ENCODE measurements at regions not wholly inside any gene's neighbourhood (a gene's known extent, or its start where the extent isn't known, plus 50 kb on each side); places are given as distances from the start of the nearest gene placed in this dataset.
"Not testable (repeated sequence)": the region's sequence is repeated elsewhere in the genome, so short reads cannot be mapped to it uniquely, and the experiment has no call there.

DNA sequence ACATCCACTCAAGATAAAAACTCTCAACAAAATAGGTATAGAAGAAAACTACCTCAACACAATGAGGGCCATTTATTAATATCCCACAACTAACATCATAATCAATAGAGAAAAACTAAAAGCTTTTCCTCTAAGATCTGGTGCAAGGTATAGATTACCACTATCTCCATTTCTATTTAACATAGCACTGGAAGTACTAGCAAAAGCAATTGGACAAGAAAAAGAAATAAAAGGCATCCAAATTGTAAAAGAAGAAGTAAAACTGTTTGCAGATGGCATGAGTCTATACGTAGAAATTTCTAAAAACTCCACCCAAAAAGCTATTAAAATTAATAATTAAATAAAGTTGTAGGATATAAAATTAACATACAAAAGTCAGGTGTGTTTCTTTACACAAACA, 230.8 kb upstream of the PRSS16 start:
- Histone ChIP-seq H3K27me3 (ENCODE audit: control insufficient read depth, insufficient read depth, low read length) (no peaks in the 10 kb centered on the region), H3K27ac (ENCODE audit: low read length) (no peak overlapping the region), H3K4me1 (ENCODE audit: control insufficient read depth, insufficient read depth, low read length) (peaks cover 3% of the 10 kb centered on the region; the same call in 1 of the 2 replicates), H3K9me3 (ENCODE audit: control insufficient read depth, insufficient read depth, low read depth, low read length) (peaks cover 20% of the 10 kb centered on the region), H3K4me3 (ENCODE audit: low read depth in 2 of 2, low read length in 2 of 2) (no peak overlapping the region), H3K36me3 (ENCODE audit: control insufficient read depth, insufficient read depth, low read length) (no peaks in the 10 kb centered on the region)
- DNase-seq (ENCODE audit: low read depth, low spot score): no peak
- ChIA-PET POLR2A (no interaction called here), CTCF (no interaction called here)
- intact Hi-C loops (cut with micrococcal nuclease; ENCODE audit: unreplicated experiment): no loop called here
- no peak for ATAC-seq
- BruUV-seq (replicated peaks): no TSS peak
- in situ Hi-C loops (cut with HindIII; ENCODE audit: low pct_unique_long_range_greater_than_20kb, low sequenced_read_pairs): no loop called here
- TF ChIP-seq POLR2AphosphoS5 (IDR thresholded peaks at IDR 0.05; ENCODE audit: low read depth, low read length) (no peak), SIN3A (IDR thresholded peaks at IDR 0.05; ENCODE audit: borderline replicate concordance, insufficient read depth, low read depth, low read length) (no peak), TCF7L2 (IDR thresholded peaks at IDR 0.05; ENCODE audit: low read depth, low read length) (no peak)
- TF ChIP-seq, protein P1, sequence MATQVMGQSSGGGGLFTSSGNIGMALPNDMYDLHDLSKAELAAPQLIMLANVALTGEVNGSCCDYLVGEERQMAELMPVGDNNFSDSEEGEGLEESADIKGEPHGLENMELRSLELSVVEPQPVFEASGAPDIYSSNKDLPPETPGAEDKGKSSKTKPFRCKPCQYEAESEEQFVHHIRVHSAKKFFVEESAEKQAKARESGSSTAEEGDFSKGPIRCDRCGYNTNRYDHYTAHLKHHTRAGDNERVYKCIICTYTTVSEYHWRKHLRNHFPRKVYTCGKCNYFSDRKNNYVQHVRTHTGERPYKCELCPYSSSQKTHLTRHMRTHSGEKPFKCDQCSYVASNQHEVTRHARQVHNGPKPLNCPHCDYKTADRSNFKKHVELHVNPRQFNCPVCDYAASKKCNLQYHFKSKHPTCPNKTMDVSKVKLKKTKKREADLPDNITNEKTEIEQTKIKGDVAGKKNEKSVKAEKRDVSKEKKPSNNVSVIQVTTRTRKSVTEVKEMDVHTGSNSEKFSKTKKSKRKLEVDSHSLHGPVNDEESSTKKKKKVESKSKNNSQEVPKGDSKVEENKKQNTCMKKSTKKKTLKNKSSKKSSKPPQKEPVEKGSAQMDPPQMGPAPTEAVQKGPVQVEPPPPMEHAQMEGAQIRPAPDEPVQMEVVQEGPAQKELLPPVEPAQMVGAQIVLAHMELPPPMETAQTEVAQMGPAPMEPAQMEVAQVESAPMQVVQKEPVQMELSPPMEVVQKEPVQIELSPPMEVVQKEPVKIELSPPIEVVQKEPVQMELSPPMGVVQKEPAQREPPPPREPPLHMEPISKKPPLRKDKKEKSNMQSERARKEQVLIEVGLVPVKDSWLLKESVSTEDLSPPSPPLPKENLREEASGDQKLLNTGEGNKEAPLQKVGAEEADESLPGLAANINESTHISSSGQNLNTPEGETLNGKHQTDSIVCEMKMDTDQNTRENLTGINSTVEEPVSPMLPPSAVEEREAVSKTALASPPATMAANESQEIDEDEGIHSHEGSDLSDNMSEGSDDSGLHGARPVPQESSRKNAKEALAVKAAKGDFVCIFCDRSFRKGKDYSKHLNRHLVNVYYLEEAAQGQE (IDR thresholded peaks at IDR 0.05; ENCODE audit: insufficient read depth in 1 of 2, low read depth in 2 of 2, low read length in 1 of 2): no peak
- TF ChIP-seq, protein P2, sequence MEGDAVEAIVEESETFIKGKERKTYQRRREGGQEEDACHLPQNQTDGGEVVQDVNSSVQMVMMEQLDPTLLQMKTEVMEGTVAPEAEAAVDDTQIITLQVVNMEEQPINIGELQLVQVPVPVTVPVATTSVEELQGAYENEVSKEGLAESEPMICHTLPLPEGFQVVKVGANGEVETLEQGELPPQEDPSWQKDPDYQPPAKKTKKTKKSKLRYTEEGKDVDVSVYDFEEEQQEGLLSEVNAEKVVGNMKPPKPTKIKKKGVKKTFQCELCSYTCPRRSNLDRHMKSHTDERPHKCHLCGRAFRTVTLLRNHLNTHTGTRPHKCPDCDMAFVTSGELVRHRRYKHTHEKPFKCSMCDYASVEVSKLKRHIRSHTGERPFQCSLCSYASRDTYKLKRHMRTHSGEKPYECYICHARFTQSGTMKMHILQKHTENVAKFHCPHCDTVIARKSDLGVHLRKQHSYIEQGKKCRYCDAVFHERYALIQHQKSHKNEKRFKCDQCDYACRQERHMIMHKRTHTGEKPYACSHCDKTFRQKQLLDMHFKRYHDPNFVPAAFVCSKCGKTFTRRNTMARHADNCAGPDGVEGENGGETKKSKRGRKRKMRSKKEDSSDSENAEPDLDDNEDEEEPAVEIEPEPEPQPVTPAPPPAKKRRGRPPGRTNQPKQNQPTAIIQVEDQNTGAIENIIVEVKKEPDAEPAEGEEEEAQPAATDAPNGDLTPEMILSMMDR (IDR thresholded peaks at IDR 0.05): no peak

DNA sequence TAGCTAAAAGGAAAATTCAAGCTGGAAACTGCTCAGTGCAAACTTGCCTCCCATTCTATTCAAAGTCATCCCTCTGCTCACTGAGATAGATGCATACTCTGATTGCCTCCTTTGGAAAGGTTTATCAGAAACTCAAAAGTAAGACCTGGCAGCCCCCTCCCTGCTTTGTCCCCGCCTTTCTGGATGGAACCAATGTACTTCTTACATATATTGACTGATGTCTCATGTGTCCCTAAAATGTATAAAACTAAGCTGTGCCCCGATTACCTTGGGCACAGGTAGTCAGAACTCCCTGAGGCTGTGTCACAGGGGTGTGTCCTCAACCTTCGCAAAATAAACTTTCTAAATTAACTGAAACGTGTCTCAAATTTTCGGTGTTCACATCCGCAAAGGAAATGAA, 229.1 kb upstream of the PRSS16 start:
- H3K27me3 ChIP-seq (ENCODE audit: control insufficient read depth, insufficient read depth, low read length); H3K36me3 ChIP-seq (ENCODE audit: control insufficient read depth, insufficient read depth, low read length); DNase-seq (ENCODE audit: low read depth, low spot score); CTCF ChIA-PET; ATAC-seq; in situ Hi-C loops (cut with HindIII; ENCODE audit: low pct_unique_long_range_greater_than_20kb, low sequenced_read_pairs); H3K4me1 ChIP-seq (ENCODE audit: control insufficient read depth, insufficient read depth, low read length); intact Hi-C loops (cut with micrococcal nuclease; ENCODE audit: unreplicated experiment); BruUV-seq (replicated peaks): not testable (repeated sequence)
- Histone ChIP-seq H3K27ac (ENCODE audit: low read length) (peak overlapping the region; percentile 97), H3K4me3 (ENCODE audit: low read depth in 2 of 2, low read length in 2 of 2) (peak overlapping the region; percentile 77 to 85), H3K9me3 (ENCODE audit: control insufficient read depth, insufficient read depth, low read depth, low read length) (peaks cover 21% of the 10 kb centered on the region)
- POLR2A ChIA-PET: interaction anchor here (0.6 kb wide), 1 partner anchor 543 kb away, joined by 3 read pairs; no protein-coding TSS in a partner anchor

DNA sequence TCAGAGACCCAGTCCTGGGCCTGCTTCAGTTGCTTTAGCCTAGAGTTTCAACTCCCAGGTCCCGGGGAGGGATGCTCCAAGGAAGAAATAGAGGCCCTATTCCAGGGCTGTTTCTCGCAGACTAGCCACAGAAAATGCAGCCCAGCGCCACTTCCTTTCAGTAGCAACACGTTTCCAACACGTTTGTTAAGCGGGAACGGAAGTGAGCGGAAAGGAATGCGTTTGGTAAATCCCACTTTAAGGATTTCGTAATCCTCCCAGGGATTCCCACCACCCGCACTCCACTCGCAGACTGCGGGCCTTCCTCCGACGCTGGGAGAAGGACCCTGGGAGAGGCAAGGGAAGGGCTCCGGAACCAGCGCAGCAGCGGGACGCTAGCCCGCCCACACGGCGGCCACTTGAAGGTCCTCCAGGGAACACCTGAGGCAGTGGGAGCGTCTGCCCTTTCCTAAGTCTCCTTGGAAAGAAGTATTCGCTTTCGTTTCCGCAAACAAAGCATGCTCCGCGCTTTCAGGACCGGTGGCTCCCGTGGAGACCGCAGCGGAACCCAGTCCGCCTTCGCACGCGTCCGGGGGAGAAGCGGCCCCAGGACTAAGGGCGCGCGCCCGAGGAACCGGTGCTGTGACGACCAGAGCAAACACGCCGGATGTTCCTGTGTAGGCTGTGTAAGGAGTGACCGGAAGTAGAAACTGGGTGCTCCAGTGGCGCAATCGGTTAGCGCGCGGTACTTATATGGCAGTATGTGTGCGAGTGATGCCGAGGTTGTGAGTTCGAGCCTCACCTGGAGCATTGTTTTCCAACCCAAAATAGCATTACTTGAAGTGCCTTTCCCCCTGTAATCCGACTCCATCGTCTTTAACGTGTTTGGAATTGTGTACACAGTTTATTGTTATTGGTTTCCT, 227.6 kb upstream of the PRSS16 start:
- CTCF ChIA-PET: no interaction called here
- H3K27me3 ChIP-seq (ENCODE audit: control insufficient read depth, insufficient read depth, low read length): no peaks in the 10 kb centered on the region
- H3K27ac ChIP-seq (ENCODE audit: low read length): peak overlapping the region; percentile 97
- peak overlapping the region; percentile 77 to 85 for H3K4me3 ChIP-seq (ENCODE audit: low read depth in 2 of 2, low read length in 2 of 2)
- peaks cover 3% of the 10 kb centered on the region; the same call in 1 of the 2 replicates for H3K4me1 ChIP-seq (ENCODE audit: control insufficient read depth, insufficient read depth, low read length)
- POLR2A ChIA-PET: interaction anchor here (0.6 kb wide), 2 partner anchors 453 to 973 kb away, joined by 3 to 4 read pairs; partner anchors contain the start of gene ZNF184
- peak; percentile 96 for DNase-seq (ENCODE audit: low read depth, low spot score)
- peaks cover 23% of the 10 kb centered on the region for H3K9me3 ChIP-seq (ENCODE audit: control insufficient read depth, insufficient read depth, low read depth, low read length)
- ATAC-seq: peak; percentile 97
- H3K36me3 ChIP-seq (ENCODE audit: control insufficient read depth, insufficient read depth, low read length): no peaks in the 10 kb centered on the region
- BruUV-seq (replicated peaks): TSS peak; percentile 78
- in situ Hi-C loops (cut with HindIII; ENCODE audit: low pct_unique_long_range_greater_than_20kb, low sequenced_read_pairs) (no loop called here), intact Hi-C loops (cut with micrococcal nuclease; ENCODE audit: unreplicated experiment) (no loop called here)
- TF ChIP-seq TCF7L2 (IDR thresholded peaks at IDR 0.05; ENCODE audit: low read depth, low read length) (peak; percentile 77; the same call in 1 of the 2 replicates), SIN3A (IDR thresholded peaks at IDR 0.05; ENCODE audit: borderline replicate concordance, insufficient read depth, low read depth, low read length) (peak; percentile 74; the same call in 1 of the 2 replicates), POLR2AphosphoS5 (IDR thresholded peaks at IDR 0.05; ENCODE audit: low read depth, low read length) (peak; percentile 88)
- TF ChIP-seq, protein P2 (IDR thresholded peaks at IDR 0.05): no peak

All from Panc1 (cell line).